Right lobe of liver (tissue), 6 donors: ENCODE measurements at regions not wholly inside any gene's neighbourhood (a gene's known extent, or its start where the extent isn't known, plus 50 kb on each side); places are given as distances from the start of the nearest gene placed in this dataset.
A peak's percentile ranks its signal among the peaks of the same experiment; 100 is the strongest.

Experiments used
- ATAC-seq, 4 donors: fragments of 200-7000 bp; cut with Tn5 transposase; one replicate each; pipeline ENCODE4 v1.9.1; 2020; ENCODE audit warnings: mild to moderate bottlenecking in 4 of 4, moderate library complexity in 4 of 4
- DNase-seq, 3 donors: peaks; one replicate each; pipeline ENCODE4 v3.0.0-alpha.2; 2020
- H3K27ac ChIP-seq, 3 donors: fragments of 200-600 bp; one replicate each; pipeline ENCODE4 v1.8.0; 2022
- H3K27me3 ChIP-seq, 2 donors: fragments of 200-600 bp; one replicate each; pipeline ENCODE4 v1.8.0; 2022
- H3K36me3 ChIP-seq, 4 donors: fragments of 200-600 bp; sonication (generic) in 1 of 4; one replicate each; pipeline versions ENCODE4 v1.5.1 to v1.8.0; 2017 to 2022; ENCODE audit warnings: control low read depth in 1 of 4
- H3K4me1 ChIP-seq, 4 donors: fragments of 200-600 bp; sonication (generic) in 1 of 4; one replicate each; pipeline versions ENCODE4 v1.5.1 to v1.8.0; 2017 to 2022; ENCODE audit warnings: control low read depth in 1 of 4
- H3K4me3 ChIP-seq, 3 donors: fragments of 200-600 bp; one replicate each; pipeline ENCODE4 v1.8.0; 2022
- H3K9me3 ChIP-seq, 4 donors: fragments of 200-600 bp; sonication (generic) in 1 of 4; one replicate each; pipeline versions ENCODE4 v1.5.1 to v1.8.0; 2017 to 2022; ENCODE audit warnings: control low read depth in 1 of 4
- POLR2A ChIP-seq: fragments of 450-650 bp; IDR thresholded peaks from one replicate; pipeline ENCODE4 v1.6.1; 2017; ENCODE audit warnings: antibody characterized with exemption, mild to moderate bottlenecking
- WGBS: methylation state at CpG from one replicate; pipeline ENCODE4 v1.1.6; 2018; ENCODE audit warnings: low coverage, low lambda C conversion rate; ENCODE audit not compliant: insufficient coverage; ENCODE audit errors: missing lambda C conversion rate; 5-methylcytosine and 5-hydroxymethylcytosine counted together
- intact Hi-C, 2 donors: fragments of 100-400 bp; cut with DNase I; formaldehyde crosslinking; loops; one replicate each; pipeline versions ENCODE4 v1.11.2 to v1.14.1; 2022
- TF ChIP-seq, protein P1 (sequence below), 4 donors: fragments of 200-600 bp in 3 of 4; fragments of 450-650 bp in 1 of 4; IDR thresholded peaks; one replicate each; pipeline versions ENCODE4 v1.5.1 to v1.8.0; 2016 to 2022; ENCODE audit warnings: antibody characterized with exemption in 4 of 4, mild to moderate bottlenecking in 2 of 4
- donor health status: DM: no; HTN: yes; CAD: no.
- donor health status: DM: no; HTN: no; CAD: no.
- donor health status: DM: no; HTN: no; CAD: no.
- donor health status: DM: no; HTN: yes; CAD: no.
- donor health status: DM: no; HTN: yes; CAD: no.

GRCh38 chr14:104334424-104335161 lies 196.2 kb downstream of the KIF26A start:
- Histone ChIP-seq H3K27ac (no peak overlapping the region), H3K9me3 (peaks cover 0 to 5% (median 0%) of the 10 kb centered on the region in 4 donors), H3K4me1 (no peaks in the 10 kb centered on the region), H3K27me3 (no peaks in the 10 kb centered on the region), H3K4me3 (no peak overlapping the region), H3K36me3 (no peaks in the 10 kb centered on the region)
- WGBS, result 69% methylated on average over 18 of the region's 31 CpGs
- intact Hi-C loops, result no loop called here
- DNase-seq (peak in 1 of 3 donors; percentile 9), ATAC-seq (peak in 1 of 4 donors; percentile 7)
- TF ChIP-seq, protein P1, sequence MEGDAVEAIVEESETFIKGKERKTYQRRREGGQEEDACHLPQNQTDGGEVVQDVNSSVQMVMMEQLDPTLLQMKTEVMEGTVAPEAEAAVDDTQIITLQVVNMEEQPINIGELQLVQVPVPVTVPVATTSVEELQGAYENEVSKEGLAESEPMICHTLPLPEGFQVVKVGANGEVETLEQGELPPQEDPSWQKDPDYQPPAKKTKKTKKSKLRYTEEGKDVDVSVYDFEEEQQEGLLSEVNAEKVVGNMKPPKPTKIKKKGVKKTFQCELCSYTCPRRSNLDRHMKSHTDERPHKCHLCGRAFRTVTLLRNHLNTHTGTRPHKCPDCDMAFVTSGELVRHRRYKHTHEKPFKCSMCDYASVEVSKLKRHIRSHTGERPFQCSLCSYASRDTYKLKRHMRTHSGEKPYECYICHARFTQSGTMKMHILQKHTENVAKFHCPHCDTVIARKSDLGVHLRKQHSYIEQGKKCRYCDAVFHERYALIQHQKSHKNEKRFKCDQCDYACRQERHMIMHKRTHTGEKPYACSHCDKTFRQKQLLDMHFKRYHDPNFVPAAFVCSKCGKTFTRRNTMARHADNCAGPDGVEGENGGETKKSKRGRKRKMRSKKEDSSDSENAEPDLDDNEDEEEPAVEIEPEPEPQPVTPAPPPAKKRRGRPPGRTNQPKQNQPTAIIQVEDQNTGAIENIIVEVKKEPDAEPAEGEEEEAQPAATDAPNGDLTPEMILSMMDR (IDR thresholded peaks at IDR 0.05), result no peak
- TF ChIP-seq POLR2A, result no peak

GRCh38 chr14:104335176-104335575 lies 196.8 kb downstream of the KIF26A start:
- ATAC-seq, result peak in 1 of 4 donors; percentile 13
- H3K9me3 ChIP-seq, result peaks cover 0 to 5% (median 0%) of the 10 kb centered on the region in 4 donors
- DNase-seq, result no peak
- TF ChIP-seq, protein P1 (IDR thresholded peaks at IDR 0.05), result no peak
- TF ChIP-seq POLR2A, result no peak
- H3K36me3 ChIP-seq, result no peaks in the 10 kb centered on the region
- H3K27me3 ChIP-seq, result no peaks in the 10 kb centered on the region
- no peak overlapping the region for H3K4me3 ChIP-seq
- H3K27ac ChIP-seq, result no peak overlapping the region
- no CpG with 5 or more reads among the region's 4 CpGs for WGBS
- H3K4me1 ChIP-seq, result no peaks in the 10 kb centered on the region
- intact Hi-C loops, result no loop called here

DNA sequence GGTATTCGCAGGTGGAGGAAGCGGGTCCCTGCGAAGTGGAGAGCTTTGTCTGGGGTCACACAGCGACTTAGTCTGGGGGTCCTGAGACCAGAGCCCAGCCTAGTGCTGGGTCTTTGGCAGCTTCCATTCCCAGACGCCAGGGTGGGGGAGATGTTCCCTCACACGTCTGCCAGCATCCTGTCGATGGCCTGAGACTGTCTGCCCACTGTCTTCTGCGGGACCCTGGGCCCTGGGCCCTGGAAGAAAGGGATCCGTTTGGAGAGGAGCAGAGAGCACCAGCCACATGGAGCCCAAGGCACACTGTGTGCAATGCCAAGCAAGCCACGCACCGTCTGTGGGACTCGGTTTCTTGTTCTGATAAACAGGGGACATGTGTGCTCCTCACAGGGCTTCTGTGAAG lies 197.2 kb downstream of the KIF26A start:
- Histone ChIP-seq H3K27ac (no peak overlapping the region), H3K36me3 (no peaks in the 10 kb centered on the region), H3K4me3 (no peak overlapping the region), H3K4me1 (no peaks in the 10 kb centered on the region), H3K27me3 (no peaks in the 10 kb centered on the region), H3K9me3 (peaks cover 0 to 5% (median 0%) of the 10 kb centered on the region in 4 donors)
- DNase-seq, result no peak
- intact Hi-C loops, result no loop called here
- ATAC-seq, result no peak
- TF ChIP-seq POLR2A, result no peak
- TF ChIP-seq, protein P1 (IDR thresholded peaks at IDR 0.05), result no peak
- 78% methylated on average over 4 of the region's 12 CpGs for WGBS

DNA sequence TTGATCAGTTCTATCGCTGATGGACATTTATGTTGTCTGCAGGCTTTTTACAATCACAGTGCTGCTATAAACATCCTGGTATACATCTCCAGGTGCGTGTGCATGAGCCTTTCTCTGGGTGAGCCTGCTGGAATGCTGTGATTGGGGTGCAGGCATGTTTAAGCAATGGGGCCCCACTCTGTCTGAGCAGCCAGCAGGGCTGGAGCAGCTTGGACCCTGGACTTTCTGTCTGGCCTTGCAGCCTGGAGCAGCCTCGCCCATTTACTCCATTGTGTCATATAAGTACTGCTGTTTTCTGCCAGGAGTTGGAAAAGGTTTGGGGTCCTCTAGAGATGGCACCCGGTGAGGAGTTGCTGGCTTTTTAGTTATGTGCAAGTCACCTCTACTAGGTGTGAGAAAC lies 199.0 kb downstream of the KIF26A start:
- intact Hi-C loops, result no loop called here
- H3K27me3 ChIP-seq, result no peaks in the 10 kb centered on the region
- peaks cover 0 to 5% (median 0%) of the 10 kb centered on the region in 4 donors for H3K9me3 ChIP-seq
- H3K36me3 ChIP-seq, result no peaks in the 10 kb centered on the region
- 69% methylated on average over 4 of the region's 4 CpGs for WGBS
- H3K4me1 ChIP-seq, result no peaks in the 10 kb centered on the region
- H3K4me3 ChIP-seq, result no peak overlapping the region
- no peak overlapping the region for H3K27ac ChIP-seq
- TF ChIP-seq POLR2A, result no peak
- TF ChIP-seq, protein P1 (IDR thresholded peaks at IDR 0.05), result no peak
- ATAC-seq (no peak), DNase-seq (no peak)
